ENCODE measurements at regions not wholly inside any gene's neighbourhood (a gene's known extent, or its start where the extent isn't known, plus 50 kb on each side); places are given as distances from the start of the nearest gene placed in this dataset.

GRCh38 chr11:95322539-95322938 lies 91.5 kb upstream of the SESN3 start:
- TF ChIP-seq CTCF (conservative IDR thresholded peaks at IDR 0.05; ENCODE audit: low read depth, low read length) = no peak
- TF ChIP-seq EZH2 (IDR thresholded peaks at IDR 0.05; ENCODE audit: low read length, unreplicated experiment) = no peak
